Pancreas (tissue), 10 donors: ENCODE measurements at regions not wholly inside any gene's neighbourhood (a gene's known extent, or its start where the extent isn't known, plus 50 kb on each side); places are given as distances from the start of the nearest gene placed in this dataset.

Experiments used
- ATAC-seq, 4 donors: fragments of 200-7000 bp; cut with Tn5 transposase; one replicate each; pipeline versions ENCODE4 v1.8.0 to v1.9.1; 2020; ENCODE audit warnings: mild to moderate bottlenecking in 4 of 4, moderate library complexity in 4 of 4
- DNase-seq, 6 donors: peaks; one replicate each; pipeline ENCODE4 v3.0.0-alpha.2; 2020
- FAIRE-seq: peaks from 2 replicates; lab custom pipeline; 2012; peaks lifted over from hg19 to GRCh38; lab: Jason Lieb, UNC
- H3K27ac ChIP-seq, 4 donors: fragments of 200-600 bp; sonication (generic); 1 replicate in 3 of 4; 2 replicates in 1 of 4; pipeline versions ENCODE4 v1.5.0 to v1.8.0; 2020
- H3K27me3 ChIP-seq, 4 donors: fragments of 200-600 bp; one replicate each; pipeline ENCODE4 v1.8.0; 2021
- H3K36me3 ChIP-seq, 3 donors: fragments of 200-600 bp; sonication (generic) in 1 of 3; one replicate each; pipeline versions ENCODE4 v1.5.0 to v1.8.0; 2020 to 2021
- H3K4me1 ChIP-seq, 3 donors: fragments of 200-600 bp; one replicate each; pipeline ENCODE4 v1.8.0; 2021
- H3K4me3 ChIP-seq, 4 donors: fragments of 200-600 bp; sonication (generic) in 2 of 4; one replicate each; pipeline versions ENCODE4 v1.5.0 to v1.8.0; 2020 to 2021
- H3K9me3 ChIP-seq, 4 donors: fragments of 200-600 bp; one replicate each; pipeline ENCODE4 v1.8.0; 2021
- CTCF ChIP-seq, 4 donors: fragments of 200-600 bp; sonication (generic) in 3 of 4; IDR thresholded peaks; one replicate each; pipeline versions ENCODE4 v1.5.0 to v1.8.0; 2021; ENCODE audit warnings: antibody characterized with exemption in 4 of 4
- WGBS, 2 donors: extraction: QIAGEN DNeasy Blood & Tissue Kit; methylation state at CpG; one replicate each; pipeline ENCODE4 v1.1.7; 2013; 5-methylcytosine and 5-hydroxymethylcytosine counted together
- intact Hi-C, 3 donors: fragments of 100-400 bp; cut with DNase I; formaldehyde crosslinking; loops; one replicate each; pipeline versions ENCODE4 v1.11.1 to v1.14.2; 2022
- donor health status: healthy with polysubstance abuse.
- donor health status: DM: no; HTN: no; CAD: no; lungs with moderate emphysema.
- donor health status: DM: no; HTN: no; CAD: no.
- donor health status: control.
- donor health status: control.
- donor health status: Bipolar disorder and iron deficiency.
- donor health status: DM: yes; HTN: yes; CAD: no.
- donor health status: DM: no; HTN: no; CAD: no.
- donor health status: DM: no; HTN: no; CAD: no.
- donor health status: DM: yes; HTN: yes; CAD: no.

- Histone ChIP-seq H3K9me3 (no peaks in the 10 kb centered on the region), H3K4me3 (no peak overlapping the region), H3K36me3 (no peaks in the 10 kb centered on the region), H3K4me1 (no peaks in the 10 kb centered on the region), H3K27ac (no peak overlapping the region), H3K27me3 (peaks cover 0 to 5% (median 0%) of the 10 kb centered on the region in 4 donors)
- intact Hi-C loops = no loop called here
- ATAC-seq = peak in 3 of 4 donors; percentile 74 to 79 (median 77)
- WGBS, 2 donors = 54 to 56% methylated on average over 1 of the region's 1 CpG
- peak in 2 of 4 donors; percentile 15 to 26 for TF ChIP-seq CTCF (IDR thresholded peaks at IDR 0.05)
- no peak for FAIRE-seq
- DNase-seq = no peak
These were observed 62.8 kb downstream of the FAM9B start for GRCh38 chrX:8971116-8971515.

GRCh38 chrX:8969378-8969777 is 64.5 kb downstream of the FAM9B start:
- ATAC-seq (no peak), FAIRE-seq (no peak), DNase-seq (no peak)
- H3K4me3 ChIP-seq = no peak overlapping the region
- no peak for TF ChIP-seq CTCF (IDR thresholded peaks at IDR 0.05)
- no peak overlapping the region for H3K27ac ChIP-seq
- no peaks in the 10 kb centered on the region for H3K36me3 ChIP-seq
- H3K9me3 ChIP-seq = no peaks in the 10 kb centered on the region
- intact Hi-C loops = no loop called here
- H3K27me3 ChIP-seq = peaks cover 0 to 5% (median 0%) of the 10 kb centered on the region in 4 donors
- no peaks in the 10 kb centered on the region for H3K4me1 ChIP-seq

- WGBS, 2 donors = 50 to 81% methylated on average over 3 of the region's 3 CpGs
- no peak for TF ChIP-seq CTCF (IDR thresholded peaks at IDR 0.05)
- Histone ChIP-seq H3K4me1 (no peaks in the 10 kb centered on the region), H3K27ac (no peak overlapping the region), H3K36me3 (no peaks in the 10 kb centered on the region), H3K9me3 (no peaks in the 10 kb centered on the region), H3K4me3 (no peak overlapping the region), H3K27me3 (no peaks in the 10 kb centered on the region)
- intact Hi-C loops = no loop called here
- DNase-seq = no peak
- no peak for FAIRE-seq
- ATAC-seq = no peak
These were observed 66.5 kb downstream of the FAM9B start for GRCh38 chrX:8967461-8967860.

GRCh38 chrX:8960957-8961468 is 72.9 kb downstream of the FAM9B start:
- Histone ChIP-seq H3K36me3 (no peaks in the 10 kb centered on the region), H3K27ac (no peak overlapping the region), H3K4me3 (no peak overlapping the region), H3K4me1 (no peaks in the 10 kb centered on the region), H3K9me3 (no peaks in the 10 kb centered on the region), H3K27me3 (peaks cover 0 to 4% (median 0%) of the 10 kb centered on the region in 4 donors)
- WGBS, 2 donors = 75 to 82% methylated on average over 3 of the region's 3 CpGs
- intact Hi-C loops = no loop called here
- peak in 1 of 4 donors; percentile 24 for ATAC-seq
- TF ChIP-seq CTCF (IDR thresholded peaks at IDR 0.05) = no peak
- no peak for FAIRE-seq
- no peak for DNase-seq

- no peak for ATAC-seq
- no peak for FAIRE-seq
- H3K36me3 ChIP-seq = no peaks in the 10 kb centered on the region
- H3K9me3 ChIP-seq = no peaks in the 10 kb centered on the region
- H3K4me3 ChIP-seq = no peak overlapping the region
- H3K4me1 ChIP-seq = no peaks in the 10 kb centered on the region
- no peak for TF ChIP-seq CTCF (IDR thresholded peaks at IDR 0.05)
- H3K27me3 ChIP-seq = peaks cover 0 to 7% (median 0%) of the 10 kb centered on the region in 4 donors
- no peak overlapping the region for H3K27ac ChIP-seq
- intact Hi-C loops = no loop called here
- WGBS, 2 donors = 65 to 81% methylated on average over 7 of the region's 7 CpGs
- DNase-seq = no peak
These were observed 78.4 kb downstream of the FAM9B start for GRCh38 chrX:8955511-8955910.
